ENCODE measurements at regions not wholly inside any gene's neighbourhood (a gene's known extent, or its start where the extent isn't known, plus 50 kb on each side); places are given as distances from the start of the nearest gene placed in this dataset.

GRCh38 chr12:127664901-127665300 is 602.1 kb upstream of the TMEM132C start:
- TF ChIP-seq POLR2AphosphoS5 (IDR thresholded peaks at IDR 0.05) = no peak
- TF ChIP-seq POLR2A (IDR thresholded peaks at IDR 0.05) = no peak
- TF ChIP-seq CTCF (IDR thresholded peaks at IDR 0.05) = no peak
- no peak for TF ChIP-seq EP300 (IDR thresholded peaks at IDR 0.05)

All from stomach (tissue), 4 donors.